GM18517 (cell line): ENCODE measurements at regions not wholly inside any gene's neighbourhood (a gene's known extent, or its start where the extent isn't known, plus 50 kb on each side); places are given as distances from the start of the nearest gene placed in this dataset.

Experiments used
- ATAC-seq: cut with Tn5 transposase; IDR thresholded peaks from one replicate; pipeline ENCODE4 v1.9.1; 2021; ENCODE audit warnings: mild to moderate bottlenecking, moderate library complexity; ENCODE audit not compliant: unreplicated experiment

DNA sequence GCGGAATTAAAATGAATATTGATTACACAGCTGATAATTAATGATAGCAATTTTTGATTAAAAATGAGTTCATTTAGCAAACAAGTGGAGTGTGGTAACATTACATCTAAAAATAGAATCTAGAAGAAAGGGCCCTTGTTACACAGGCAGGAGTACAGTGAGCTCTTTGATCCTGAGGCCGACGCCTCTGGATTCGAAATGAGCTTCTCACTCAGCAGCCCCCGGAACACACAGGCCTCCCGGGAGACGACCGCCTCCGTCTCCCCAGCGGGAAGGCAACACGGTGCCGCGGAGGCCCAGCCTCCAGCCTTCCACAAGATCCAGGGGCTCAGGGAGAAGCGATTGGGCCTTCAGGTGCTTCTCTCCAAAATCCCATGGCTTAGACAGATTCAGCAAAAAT, 379.1 kb downstream of the BRD1 start:
- no peak for ATAC-seq

DNA sequence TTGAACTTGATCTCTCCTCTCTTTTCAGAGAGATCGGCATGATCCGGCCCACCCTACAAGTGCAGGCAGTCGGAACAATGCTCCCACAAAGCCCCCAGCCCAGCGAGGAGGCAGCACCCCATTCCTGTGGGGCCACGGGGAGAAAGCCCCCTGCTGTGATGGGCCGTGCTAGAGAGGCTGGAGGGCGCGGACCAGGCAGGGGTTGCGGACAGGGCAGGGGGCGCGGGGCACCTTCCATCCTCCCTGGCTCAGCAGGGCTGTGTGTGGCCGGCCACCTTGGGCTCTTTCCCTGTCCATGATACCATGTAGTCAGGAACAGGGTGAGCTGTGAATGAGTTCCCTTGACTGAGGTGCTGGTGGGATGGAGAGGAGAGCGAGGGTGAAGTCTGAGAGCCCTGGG, 379.8 kb downstream of the BRD1 start:
- ATAC-seq, result no peak

GRCh38 chr22:49446759-49447710, 380.6 kb downstream of the BRD1 start:
- no peak for ATAC-seq

GRCh38 chr22:49446145-49446758, 381.4 kb downstream of the BRD1 start:
- ATAC-seq, result no peak

DNA sequence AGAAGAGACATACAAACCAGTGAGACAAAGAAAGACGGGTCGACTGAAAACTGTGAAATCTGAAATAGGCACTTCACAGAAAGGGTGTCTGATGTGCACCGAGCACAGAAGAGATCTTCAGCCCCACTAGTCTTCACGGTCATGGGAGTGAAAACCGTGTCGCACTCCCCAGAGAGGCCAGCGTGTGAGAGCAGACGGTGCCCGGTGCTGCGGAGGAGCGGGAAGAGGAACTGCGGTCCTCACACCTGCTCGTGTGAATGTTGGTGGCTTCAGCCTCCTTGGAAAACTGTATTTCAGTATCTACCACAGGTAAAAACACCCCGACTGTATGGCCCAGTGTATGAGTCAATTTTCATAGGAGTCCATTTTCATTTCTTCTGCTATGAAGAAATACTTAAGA, 382.9 kb downstream of the BRD1 start:
- ATAC-seq, result no peak

GRCh38 chr22:49440931-49441330, 386.7 kb downstream of the BRD1 start:
- no peak for ATAC-seq

DNA sequence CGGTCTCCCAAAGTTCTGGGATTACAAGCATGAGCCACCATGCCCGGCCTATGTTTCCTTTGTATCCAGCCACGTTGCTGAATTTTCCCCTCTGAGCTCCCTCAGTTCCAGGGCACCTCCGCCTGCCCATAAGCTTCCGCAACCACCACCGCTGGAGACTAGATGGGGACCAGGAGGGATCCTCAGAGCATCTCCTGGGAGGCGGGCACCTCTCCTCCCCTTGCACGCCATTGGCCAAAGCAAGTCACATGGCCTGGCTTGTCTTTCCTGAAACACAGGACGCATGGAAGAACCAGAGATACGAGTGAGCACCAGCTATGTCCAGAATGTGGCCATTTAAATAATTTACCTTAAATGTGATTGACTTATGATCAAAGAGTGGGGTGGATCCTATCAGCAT, 388.3 kb downstream of the BRD1 start:
- no peak for ATAC-seq

DNA sequence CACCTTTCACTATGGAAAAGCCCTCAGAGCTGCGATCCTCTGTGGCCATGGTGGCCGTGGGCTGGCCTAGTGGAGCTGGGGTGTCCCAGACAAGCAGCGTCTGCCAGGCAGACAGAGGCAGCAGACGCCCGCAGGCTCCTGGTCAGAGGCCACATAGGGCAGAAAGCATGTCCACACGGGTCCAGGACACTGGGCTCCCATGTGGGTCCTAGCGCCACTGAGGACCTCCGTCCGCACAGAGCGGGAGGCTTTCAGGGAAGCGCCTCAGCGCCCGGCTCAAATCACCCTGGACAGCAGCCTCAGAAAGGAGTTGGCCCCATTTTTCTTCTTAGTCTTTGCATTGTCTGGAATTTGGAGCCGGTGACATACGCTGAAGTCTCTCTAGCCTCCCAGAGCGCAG, 389.7 kb downstream of the BRD1 start:
- ATAC-seq, result no peak

DNA sequence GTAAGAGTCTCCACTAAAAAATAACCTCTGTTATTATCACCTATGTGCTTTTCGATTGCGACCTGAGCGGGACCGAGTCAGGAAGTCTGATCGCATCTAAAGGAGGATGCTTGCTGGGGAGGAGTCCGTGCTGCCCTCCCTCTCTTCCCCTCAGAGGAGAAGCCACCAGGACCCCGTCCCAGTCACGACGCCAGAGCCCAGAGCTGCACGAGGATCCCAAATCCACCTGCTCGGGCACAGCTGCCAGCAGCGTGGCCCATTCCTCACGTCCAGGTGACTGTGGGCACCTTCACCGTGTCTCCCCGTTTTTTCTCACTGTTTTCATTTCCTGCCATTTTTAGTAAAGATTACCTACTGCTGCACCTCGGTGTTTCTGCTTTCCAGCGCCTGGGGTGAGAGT, 390.3 kb downstream of the BRD1 start:
- no peak for ATAC-seq

GRCh38 chr22:49436056-49436455, 391.6 kb downstream of the BRD1 start:
- ATAC-seq, result no peak

DNA sequence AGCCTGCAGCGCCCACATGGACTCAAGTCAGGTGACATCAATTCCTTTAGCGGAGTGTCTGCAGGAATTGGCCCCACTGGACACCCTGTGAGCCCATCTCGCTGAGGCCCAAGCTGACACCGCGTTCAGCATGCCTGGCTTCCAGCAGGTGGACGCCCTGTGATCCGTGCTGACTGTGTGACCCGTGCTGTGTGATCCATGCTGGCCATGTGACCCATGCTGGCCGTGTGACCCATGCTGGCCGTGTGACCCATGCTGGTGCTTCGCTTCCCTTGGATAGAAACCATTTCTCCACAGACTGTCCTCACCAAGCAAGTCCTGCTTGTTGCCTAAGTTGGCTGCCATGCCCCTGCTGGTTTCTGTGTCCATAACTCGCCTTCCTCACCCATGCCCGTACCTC, 392.1 kb downstream of the BRD1 start:
- no peak for ATAC-seq

DNA sequence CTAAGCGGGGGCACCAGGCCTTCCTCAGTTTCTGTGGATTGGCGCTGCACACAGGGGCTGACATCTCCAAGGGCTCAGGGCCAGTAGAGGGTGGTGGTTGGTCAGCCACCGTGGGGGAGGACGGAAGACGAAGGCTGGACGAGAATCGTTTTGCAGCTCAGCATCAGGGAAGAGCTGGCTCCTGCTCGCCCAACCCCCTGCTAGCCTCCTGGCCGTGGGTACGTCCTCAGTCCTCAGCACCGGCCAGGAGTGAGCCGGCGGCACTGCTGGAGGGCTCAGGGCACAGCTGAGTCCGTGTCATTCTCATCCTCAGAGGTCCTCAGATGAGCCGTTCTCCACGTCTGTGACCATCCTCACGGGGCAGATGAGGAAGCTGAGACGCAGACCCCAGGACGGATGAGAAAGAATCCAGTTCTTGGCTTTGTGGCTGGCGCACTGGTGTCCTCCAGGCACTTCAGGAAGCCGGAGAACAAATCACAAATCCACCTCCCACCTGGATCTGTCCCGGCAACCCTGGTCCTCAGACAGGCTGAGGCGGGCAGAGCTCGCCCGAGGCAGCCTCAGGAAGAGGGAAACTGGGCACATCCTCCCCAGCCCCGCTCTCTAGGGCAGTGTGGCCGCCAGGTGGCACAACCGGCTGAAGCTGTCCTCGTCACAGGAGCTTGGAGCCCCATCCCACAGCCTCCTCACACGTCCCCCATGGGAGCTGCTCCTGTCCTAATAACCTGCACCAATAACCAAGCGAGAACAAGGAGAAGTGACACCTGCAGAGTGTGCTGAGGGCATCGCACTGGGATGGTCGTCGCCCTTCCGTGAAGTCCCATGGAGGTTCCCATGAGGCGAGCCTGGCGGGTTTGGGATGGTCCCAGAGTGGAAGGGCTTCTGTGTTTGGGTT, 393.7 kb downstream of the BRD1 start:
- ATAC-seq, result no peak

GRCh38 chr22:49432897-49433443, 394.7 kb downstream of the BRD1 start:
- ATAC-seq, result no peak

- ATAC-seq, result no peak
These were observed 395.3 kb downstream of the BRD1 start for GRCh38 chr22:49432211-49432896.

- ATAC-seq, result no peak
These were observed 396.1 kb downstream of the BRD1 start for GRCh38 chr22:49431551-49431950.

GRCh38 chr22:49429066-49429465, 398.6 kb downstream of the BRD1 start:
- ATAC-seq, result no peak

- ATAC-seq, result no peak
These were observed 399.7 kb downstream of the BRD1 start for GRCh38 chr22:49427941-49428340.

- ATAC-seq, result no peak
These were observed 400.3 kb downstream of the BRD1 start for GRCh38 chr22:49427341-49427740.

DNA sequence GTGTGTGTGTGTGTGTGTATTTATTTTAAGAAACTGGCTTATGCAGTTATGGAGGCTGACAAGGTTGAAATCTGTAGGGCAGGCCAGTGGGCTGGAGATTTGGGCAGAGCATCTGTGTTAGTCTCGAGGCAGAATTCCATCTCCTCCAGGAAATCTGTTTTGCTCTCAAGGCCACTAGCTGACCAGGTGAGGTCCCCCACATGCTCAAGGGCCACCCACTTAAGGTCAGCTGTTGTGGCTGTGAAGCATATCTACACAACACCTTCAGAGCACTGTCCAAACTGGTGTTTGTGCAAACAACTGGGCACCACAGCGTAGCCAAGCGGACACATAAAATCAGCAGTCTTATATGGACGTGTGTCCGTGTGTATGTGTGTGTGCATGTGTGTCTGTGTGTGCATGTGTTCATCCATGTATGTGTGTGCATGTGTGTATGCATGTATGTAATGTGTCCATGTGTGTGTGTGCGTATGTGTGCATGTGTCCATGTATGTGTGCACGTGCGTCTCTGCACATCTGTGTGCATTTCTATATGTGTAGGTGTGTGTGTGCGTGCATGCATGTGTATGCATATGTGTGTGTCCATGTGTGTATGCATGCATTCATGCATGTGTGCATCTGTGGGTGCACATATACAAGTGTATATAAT, 400.9 kb downstream of the BRD1 start:
- ATAC-seq, result no peak

- ATAC-seq, result no peak
These were observed 401.6 kb downstream of the BRD1 start for GRCh38 chr22:49426098-49426497.
